Transverse colon (tissue), 4 donors: ENCODE measurements at regions not wholly inside any gene's neighbourhood (a gene's known extent, or its start where the extent isn't known, plus 50 kb on each side); places are given as distances from the start of the nearest gene placed in this dataset.
"Not testable (repeated sequence)": the region's sequence is repeated elsewhere in the genome, so short reads cannot be mapped to it uniquely, and the experiment has no call there.

Experiments
- DNase-seq: peaks from one replicate; pipeline ENCODE4 v3.0.0-alpha.2; 2019
- H3K27ac ChIP-seq, 4 donors: fragments of 200-600 bp; sonication (generic); 2 replicates each; pipeline ENCODE4 v1.5.1; 2016 to 2018; ENCODE audit warnings: inconsistent platforms in 4 of 4
- H3K27me3 ChIP-seq: fragments of 200-600 bp; sonication (generic); 2 replicates; pipeline ENCODE4 v1.5.1; 2017; ENCODE audit warnings: inconsistent platforms
- H3K36me3 ChIP-seq, 4 donors: fragments of 200-600 bp; sonication (generic); 2 replicates each; pipeline ENCODE4 v1.5.1; 2017 to 2019; ENCODE audit warnings: inconsistent platforms in 4 of 4
- H3K4me1 ChIP-seq, 4 donors: fragments of 200-600 bp; sonication (generic); 2 replicates each; pipeline ENCODE4 v1.5.1; 2017 to 2020; ENCODE audit warnings: inconsistent platforms in 4 of 4
- H3K4me3 ChIP-seq, 4 donors: fragments of 200-600 bp; sonication (generic); 1 replicate in 1 of 4; 2 replicates in 3 of 4; pipeline versions ENCODE4 v1.5.1 to v1.6.1; 2017 to 2019; ENCODE audit warnings: inconsistent platforms in 4 of 4
- H3K9me3 ChIP-seq, 2 donors: fragments of 200-600 bp; sonication (generic); 2 replicates each; pipeline ENCODE4 v1.5.1; 2017 to 2019; ENCODE audit warnings: inconsistent platforms in 2 of 2
- EP300 ChIP-seq: sonication (generic); formaldehyde crosslinking; IDR thresholded peaks from one replicate; pipeline ENCODE4 v1.6.1; 2017; ENCODE audit warnings: antibody characterized with exemption, low read depth
- POLR2A ChIP-seq: fragments of 450-650 bp; IDR thresholded peaks from one replicate; pipeline ENCODE4 v1.6.1; 2016; ENCODE audit warnings: antibody characterized with exemption, mild to moderate bottlenecking, moderate library complexity
- POLR2AphosphoS5 ChIP-seq, 3 donors: sonication (generic); formaldehyde crosslinking; IDR thresholded peaks; one replicate each; pipeline ENCODE4 v1.6.1; 2016; ENCODE audit warnings: antibody characterized with exemption in 3 of 3
- WGBS, 2 donors: methylation state at CpG; one replicate each; pipeline ENCODE4 v1.1.5; 2018; ENCODE audit warnings: low coverage in 1 of 2; 5-methylcytosine and 5-hydroxymethylcytosine counted together
- in situ Hi-C, 4 donors: fragments of 200-750 bp; cut with MboI; loops; one replicate each; pipeline versions ENCODE4 v1.15.0 to v1.15.1; 2017; ENCODE audit warnings: low sequenced_read_pairs in 3 of 4, low pct_ligation_motif_present in 1 of 4, low pct_unique_long_range_greater_than_20kb in 1 of 4
- intact Hi-C: fragments of 100-400 bp; cut with DNase I; formaldehyde crosslinking; loops from one replicate; pipeline ENCODE4 v1.15.1; 2023; ENCODE audit warnings: low total_unique reads
- TF ChIP-seq, protein P1 (sequence below), 5 experiments: fragments of 200-600 bp in 3 of 5; fragments of 450-650 bp in 2 of 5; sonication (generic) in 3 of 5; IDR thresholded peaks; 1 replicate in 2 of 5; 2 replicates in 3 of 5; pipeline ENCODE4 v1.5.1; 2016 to 2017; ENCODE audit warnings: antibody characterized with exemption in 5 of 5, inconsistent platforms in 3 of 5, mild to moderate bottlenecking in 2 of 5, moderate library complexity in 1 of 5

DNA sequence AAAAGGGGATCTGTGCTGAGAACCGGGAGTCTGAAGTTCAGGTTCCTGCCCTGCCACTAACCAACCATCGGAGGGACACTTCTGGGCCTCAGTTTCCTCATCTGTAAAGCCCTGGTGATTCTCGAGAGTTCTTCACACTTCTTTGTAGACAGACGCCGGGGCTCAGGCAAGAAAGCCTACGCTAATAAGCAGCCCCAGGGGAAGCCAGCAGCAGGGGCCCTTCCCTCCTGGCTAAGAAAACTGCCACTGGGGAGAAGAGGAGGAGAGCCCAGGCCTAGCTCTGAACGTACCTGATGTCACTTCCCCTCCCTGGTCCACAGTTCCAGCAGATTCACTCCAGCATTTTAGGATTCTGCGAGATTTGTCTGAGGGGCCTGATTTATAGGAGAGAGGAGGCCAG is 76.0 kb downstream of the CAMK2N1 start:
- Histone ChIP-seq H3K9me3 (no peaks in the 10 kb centered on the region), H3K4me1 (no peaks in the 10 kb centered on the region), H3K4me3 (no peak overlapping the region), H3K36me3 (no peaks in the 10 kb centered on the region), H3K27me3 (peaks cover 9% of the 10 kb centered on the region), H3K27ac (no peak overlapping the region)
- WGBS, 2 donors, result 47 to 67% methylated on average over 3 to 8 of the region's 8 CpGs
- TF ChIP-seq EP300, result no peak
- TF ChIP-seq POLR2A, result no peak
- TF ChIP-seq, protein P1, sequence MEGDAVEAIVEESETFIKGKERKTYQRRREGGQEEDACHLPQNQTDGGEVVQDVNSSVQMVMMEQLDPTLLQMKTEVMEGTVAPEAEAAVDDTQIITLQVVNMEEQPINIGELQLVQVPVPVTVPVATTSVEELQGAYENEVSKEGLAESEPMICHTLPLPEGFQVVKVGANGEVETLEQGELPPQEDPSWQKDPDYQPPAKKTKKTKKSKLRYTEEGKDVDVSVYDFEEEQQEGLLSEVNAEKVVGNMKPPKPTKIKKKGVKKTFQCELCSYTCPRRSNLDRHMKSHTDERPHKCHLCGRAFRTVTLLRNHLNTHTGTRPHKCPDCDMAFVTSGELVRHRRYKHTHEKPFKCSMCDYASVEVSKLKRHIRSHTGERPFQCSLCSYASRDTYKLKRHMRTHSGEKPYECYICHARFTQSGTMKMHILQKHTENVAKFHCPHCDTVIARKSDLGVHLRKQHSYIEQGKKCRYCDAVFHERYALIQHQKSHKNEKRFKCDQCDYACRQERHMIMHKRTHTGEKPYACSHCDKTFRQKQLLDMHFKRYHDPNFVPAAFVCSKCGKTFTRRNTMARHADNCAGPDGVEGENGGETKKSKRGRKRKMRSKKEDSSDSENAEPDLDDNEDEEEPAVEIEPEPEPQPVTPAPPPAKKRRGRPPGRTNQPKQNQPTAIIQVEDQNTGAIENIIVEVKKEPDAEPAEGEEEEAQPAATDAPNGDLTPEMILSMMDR (IDR thresholded peaks at IDR 0.05), result no peak
- no peak for TF ChIP-seq POLR2AphosphoS5 (IDR thresholded peaks at IDR 0.05)
- no peak for DNase-seq
- intact Hi-C loops, result no loop called here
- in situ Hi-C loops, result no loop called here

DNA sequence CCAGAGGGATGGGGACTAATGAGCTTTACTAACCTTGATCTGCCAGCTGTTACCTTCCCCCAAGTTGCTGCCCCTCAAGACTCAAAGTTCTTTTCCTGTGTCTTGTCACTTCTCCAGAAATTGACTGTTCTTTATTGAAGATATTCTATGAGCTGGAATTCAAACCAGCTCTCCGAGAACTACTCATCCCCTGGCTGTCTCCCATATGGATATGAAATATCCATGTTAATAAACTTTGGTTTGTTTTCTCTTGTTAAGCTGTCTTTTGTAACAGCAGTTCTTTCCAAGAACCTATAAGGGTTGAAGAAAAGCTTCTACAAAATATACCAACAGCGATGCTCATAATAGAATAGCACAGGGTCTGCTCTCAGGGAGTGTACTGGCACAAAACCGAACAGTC is 77.0 kb downstream of the CAMK2N1 start:
- no peak for DNase-seq
- WGBS, 2 donors, result 83 to 94% methylated on average over 2 to 3 of the region's 3 CpGs
- peaks cover 17% of the 10 kb centered on the region for H3K27me3 ChIP-seq
- no peaks in the 10 kb centered on the region for H3K9me3 ChIP-seq
- in situ Hi-C loops (no loop called here), intact Hi-C loops (no loop called here)
- H3K4me3 ChIP-seq, result no peak overlapping the region
- H3K36me3 ChIP-seq, result no peaks in the 10 kb centered on the region
- no peaks in the 10 kb centered on the region for H3K4me1 ChIP-seq
- no peak for TF ChIP-seq EP300
- TF ChIP-seq, protein P1 (IDR thresholded peaks at IDR 0.05), result no peak
- no peak for TF ChIP-seq POLR2A
- TF ChIP-seq POLR2AphosphoS5 (IDR thresholded peaks at IDR 0.05), result no peak
- no peak overlapping the region for H3K27ac ChIP-seq

DNA sequence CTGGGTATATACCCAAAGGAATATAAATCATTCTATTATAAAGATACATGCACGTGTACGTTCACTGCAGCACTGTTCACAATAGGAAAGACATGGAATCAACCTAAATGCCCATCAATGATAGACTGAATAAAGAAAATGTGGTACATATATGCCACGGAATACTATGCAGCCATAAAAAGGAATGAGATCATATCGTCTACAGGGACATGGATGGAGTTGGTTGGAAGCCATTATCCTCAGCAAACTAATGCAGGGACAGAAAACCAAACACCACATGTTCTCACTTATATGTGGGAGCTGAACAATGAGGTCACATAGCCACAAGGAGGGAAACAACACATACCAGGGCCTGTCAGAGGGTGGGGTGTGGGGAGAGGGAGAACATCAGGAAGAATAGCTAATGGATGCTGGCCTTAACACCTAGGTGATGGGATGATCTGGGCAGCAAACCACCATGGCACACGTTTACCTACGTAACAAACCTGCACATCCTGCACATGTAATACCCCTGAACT is 77.8 kb downstream of the CAMK2N1 start:
- 72 to 79% methylated on average over 6 of the region's 6 CpGs for WGBS, 2 donors
- H3K9me3 ChIP-seq, H3K36me3 ChIP-seq, intact Hi-C loops, in situ Hi-C loops, DNase-seq, H3K27ac ChIP-seq, H3K4me3 ChIP-seq, H3K4me1 ChIP-seq: not testable (repeated sequence)
- peaks cover 26% of the 10 kb centered on the region for H3K27me3 ChIP-seq

DNA sequence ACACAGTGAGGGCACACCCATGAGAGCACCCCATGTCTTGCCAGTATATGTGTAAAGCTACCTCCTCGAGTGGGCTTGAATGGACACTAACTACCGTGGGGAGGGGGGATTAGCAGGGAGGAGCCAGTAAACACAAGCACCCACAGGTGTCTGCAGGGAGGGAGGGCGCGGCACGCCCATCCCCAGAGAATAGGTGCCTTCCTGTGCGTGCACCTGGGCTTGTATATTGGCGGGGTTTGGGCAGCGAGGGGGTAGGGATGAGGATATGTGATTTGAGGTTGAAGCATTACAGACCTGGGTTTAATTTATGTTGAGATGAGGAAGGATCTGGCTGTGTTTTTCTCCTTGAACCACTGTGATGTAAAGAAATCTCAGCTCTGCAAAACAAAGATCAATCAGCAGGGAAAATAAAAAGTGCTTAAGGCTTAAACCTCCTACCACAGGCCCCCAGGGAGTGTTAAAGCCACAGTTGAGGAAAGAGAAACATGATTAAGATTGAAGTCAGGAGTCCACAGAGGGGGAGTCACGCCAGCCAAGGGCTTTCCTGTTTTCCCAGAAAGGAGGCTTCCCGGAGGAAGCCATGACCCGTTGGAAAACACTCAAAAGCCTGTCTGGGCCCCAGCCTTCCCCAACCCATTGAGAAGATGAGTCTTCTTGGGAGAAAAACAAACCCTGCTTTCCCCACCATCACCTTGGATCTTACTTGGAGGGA is 80.0 kb downstream of the CAMK2N1 start:
- Histone ChIP-seq H3K27me3 (peaks cover 47% of the 10 kb centered on the region), H3K36me3 (no peaks in the 10 kb centered on the region), H3K27ac (no peak overlapping the region), H3K9me3 (no peaks in the 10 kb centered on the region), H3K4me1 (no peaks in the 10 kb centered on the region), H3K4me3 (no peak overlapping the region)
- DNase-seq, result no peak
- intact Hi-C loops, result no loop called here
- in situ Hi-C loops, result no loop called here
- 0 to 29% methylated on average over 1 to 11 of the region's 11 CpGs for WGBS, 2 donors
- TF ChIP-seq, protein P1 (IDR thresholded peaks at IDR 0.05), result no peak
- TF ChIP-seq EP300 (no peak), POLR2A (no peak), POLR2AphosphoS5 (IDR thresholded peaks at IDR 0.05) (no peak)
